GM23248 (cell line): ENCODE measurements at regions not wholly inside any gene's neighbourhood (a gene's known extent, or its start where the extent isn't known, plus 50 kb on each side); places are given as distances from the start of the nearest gene placed in this dataset.
"Not testable (repeated sequence)": the region's sequence is repeated elsewhere in the genome, so short reads cannot be mapped to it uniquely, and the experiment has no call there.

Experiments
- DNase-seq: peaks from one replicate; pipeline ENCODE4 v3.0.0-alpha.2; 2015
- H2AFZ ChIP-seq: fragments of 200-600 bp; sonication (generic); 2 replicates; pipeline ENCODE4 v1.6.1; 2016; ENCODE audit warnings: antibody characterized with exemption
- H3F3A ChIP-seq: fragments of 200-600 bp; sonication (generic); 2 replicates; pipeline ENCODE4 v1.6.1; 2016; ENCODE audit warnings: mild to moderate bottlenecking, antibody characterized with exemption, mixed run types; ENCODE audit not compliant: insufficient read depth
- H3K27ac ChIP-seq: fragments of 200-600 bp; sonication (generic); 2 replicates; pipeline ENCODE4 v1.5.1; 2016; ENCODE audit warnings: mild to moderate bottlenecking
- H3K27me3 ChIP-seq: fragments of 200-600 bp; sonication (generic); replicated peaks from 2 replicates; pipeline ENCODE4 v1.6.1; 2016; ENCODE audit warnings: mild to moderate bottlenecking; ENCODE audit not compliant: insufficient read depth
- H3K36me3 ChIP-seq: fragments of 200-600 bp; sonication (generic); 2 replicates; pipeline ENCODE4 v1.6.1; 2016; ENCODE audit warnings: low read depth, mild to moderate bottlenecking
- H3K4me1 ChIP-seq: fragments of 200-600 bp; sonication (generic); 2 replicates; pipeline ENCODE4 v1.6.1; 2016; ENCODE audit warnings: mild to moderate bottlenecking; ENCODE audit not compliant: insufficient read depth
- H3K4me2 ChIP-seq: fragments of 200-600 bp; sonication (generic); one replicate; pipeline ENCODE4 v1.6.1; 2016; ENCODE audit warnings: mild to moderate bottlenecking; ENCODE audit not compliant: unreplicated experiment
- H3K4me3 ChIP-seq: fragments of 200-600 bp; sonication (generic); 2 replicates; pipeline ENCODE4 v1.5.1; 2016; ENCODE audit warnings: mild to moderate bottlenecking
- H3K79me2 ChIP-seq: fragments of 200-600 bp; sonication (generic); 2 replicates; pipeline ENCODE4 v1.6.1; 2016; ENCODE audit warnings: mild to moderate bottlenecking; ENCODE audit not compliant: insufficient read depth
- H3K9ac ChIP-seq: fragments of 200-600 bp; sonication (generic); 2 replicates; pipeline ENCODE4 v1.6.1; 2016; ENCODE audit warnings: mild to moderate bottlenecking
- H3K9me2 ChIP-seq: fragments of 200-600 bp; sonication (generic); 2 replicates; pipeline ENCODE4 v1.6.1; 2016; ENCODE audit warnings: mixed run types, mild to moderate bottlenecking, moderate library complexity; ENCODE audit not compliant: insufficient read depth
- H3K9me3 ChIP-seq: fragments of 200-600 bp; sonication (generic); one replicate; pipeline ENCODE4 v1.6.1; 2017; ENCODE audit warnings: low read depth
- H4K20me1 ChIP-seq: fragments of 200-600 bp; sonication (generic); 2 replicates; pipeline ENCODE4 v1.6.0; 2016; ENCODE audit not compliant: insufficient read depth
- EZH2 ChIP-seq: fragments of 200-600 bp; sonication (generic); IDR thresholded peaks from 2 replicates; pipeline ENCODE4 v1.6.1; 2018; ENCODE audit warnings: antibody characterized with exemption, mild to moderate bottlenecking; ENCODE audit not compliant: insufficient read depth, poor library complexity, severe bottlenecking
- EZH2phosphoT487 ChIP-seq: fragments of 200-600 bp; sonication (generic); IDR thresholded peaks from 2 replicates; pipeline ENCODE4 v1.6.1; 2018; ENCODE audit warnings: antibody characterized with exemption, moderate library complexity, mild to moderate bottlenecking, low read depth; ENCODE audit not compliant: insufficient read depth
- WGBS, 2 experiments: methylation state at CpG; one replicate each; pipeline ENCODE4 v1.1.6; 2015 to 2017; ENCODE audit warnings: low lambda C conversion rate in 2 of 2, low coverage in 1 of 2; ENCODE audit errors: missing lambda C conversion rate in 2 of 2; 5-methylcytosine and 5-hydroxymethylcytosine counted together
- in situ Hi-C: fragments of 300-500 bp; cut with MboI; formaldehyde crosslinking; loops from 2 replicates; pipeline ENCODE4 v1.15.0; 2020

GRCh38 chr20:55086421-55086820 is 611.0 kb downstream of the DOK5 start:
- no peaks in the 10 kb centered on the region for H3K79me2 ChIP-seq
- H3K9me2 ChIP-seq, result no peaks in the 10 kb centered on the region
- H2AFZ ChIP-seq, result no peak overlapping the region
- no peak overlapping the region for H3K27ac ChIP-seq
- no peaks in the 10 kb centered on the region for H3K36me3 ChIP-seq
- H3K9me3 ChIP-seq, result no peaks in the 10 kb centered on the region
- TF ChIP-seq EZH2phosphoT487 (no peak), EZH2 (no peak)
- WGBS, 2 experiments, result 9 to 20% methylated on average over 1 of the region's 1 CpG
- H3F3A ChIP-seq, result no peaks in the 10 kb centered on the region
- in situ Hi-C loops, result no loop called here
- no peak for DNase-seq
- no peaks in the 10 kb centered on the region for H3K27me3 ChIP-seq
- H3K4me3 ChIP-seq, result no peak overlapping the region
- no peaks in the 10 kb centered on the region for H3K4me1 ChIP-seq
- H3K9ac ChIP-seq, result no peak overlapping the region
- no peaks in the 10 kb centered on the region for H4K20me1 ChIP-seq
- no peak overlapping the region for H3K4me2 ChIP-seq

GRCh38 chr20:55079917-55080316 is 604.5 kb downstream of the DOK5 start:
- H2AFZ ChIP-seq, result no peak overlapping the region
- H3K27ac ChIP-seq, result no peak overlapping the region
- H3K4me1 ChIP-seq, result no peaks in the 10 kb centered on the region
- in situ Hi-C loops, result no loop called here
- no peaks in the 10 kb centered on the region for H4K20me1 ChIP-seq
- H3K36me3 ChIP-seq, result no peaks in the 10 kb centered on the region
- no peak overlapping the region for H3K4me2 ChIP-seq
- no peaks in the 10 kb centered on the region for H3F3A ChIP-seq
- no peak overlapping the region for H3K4me3 ChIP-seq
- H3K9me2 ChIP-seq, result no peaks in the 10 kb centered on the region
- H3K27me3 ChIP-seq, result no peaks in the 10 kb centered on the region
- H3K9me3 ChIP-seq, result no peaks in the 10 kb centered on the region
- no peak for TF ChIP-seq EZH2phosphoT487
- TF ChIP-seq EZH2, result no peak
- no peak for DNase-seq
- no peak overlapping the region for H3K9ac ChIP-seq
- no peaks in the 10 kb centered on the region for H3K79me2 ChIP-seq
- WGBS, 2 experiments, result 0 to 3% methylated on average over 4 of the region's 4 CpGs

GRCh38 chr20:55074266-55074840 is 599.0 kb downstream of the DOK5 start:
- H3F3A ChIP-seq, H3K9ac ChIP-seq, H3K27me3 ChIP-seq, H3K27ac ChIP-seq, H3K9me3 ChIP-seq, H3K36me3 ChIP-seq, in situ Hi-C loops, H3K9me2 ChIP-seq, H3K4me1 ChIP-seq, H3K4me2 ChIP-seq, H3K4me3 ChIP-seq, H3K79me2 ChIP-seq, DNase-seq, H2AFZ ChIP-seq, H4K20me1 ChIP-seq: not testable (repeated sequence)
- WGBS, 2 experiments, result 59 to 75% methylated on average over 12 to 19 of the region's 19 CpGs

- TF ChIP-seq EZH2phosphoT487 (no peak), EZH2 (no peak)
- H3K9me2 ChIP-seq, result no peaks in the 10 kb centered on the region
- no peaks in the 10 kb centered on the region for H3K36me3 ChIP-seq
- no peaks in the 10 kb centered on the region for H3K27me3 ChIP-seq
- H3K27ac ChIP-seq, result no peak overlapping the region
- 0 to 4% methylated on average over 1 of the region's 1 CpG for WGBS, 2 experiments
- no peaks in the 10 kb centered on the region for H3K79me2 ChIP-seq
- in situ Hi-C loops, result no loop called here
- H3K4me1 ChIP-seq, result no peaks in the 10 kb centered on the region
- no peak for DNase-seq
- H3K9me3 ChIP-seq, result no peaks in the 10 kb centered on the region
- H4K20me1 ChIP-seq, result no peaks in the 10 kb centered on the region
- H2AFZ ChIP-seq, result no peak overlapping the region
- no peak overlapping the region for H3K9ac ChIP-seq
- no peaks in the 10 kb centered on the region for H3F3A ChIP-seq
- H3K4me3 ChIP-seq, result no peak overlapping the region
- no peak overlapping the region for H3K4me2 ChIP-seq
Observed at GRCh38 chr20:55070001-55070400, 594.6 kb downstream of the DOK5 start.
